PFSK-1 (cell line): ENCODE measurements at regions not wholly inside any gene's neighbourhood (a gene's known extent, or its start where the extent isn't known, plus 50 kb on each side); places are given as distances from the start of the nearest gene placed in this dataset.

ENCODE experiments used
- FOXP2 ChIP-seq: optimal IDR thresholded peaks from 2 replicates; pipeline ENCODE3; 2011; ENCODE audit warnings: borderline replicate concordance, control low read depth, inconsistent platforms; ENCODE audit not compliant: insufficient read depth; ENCODE audit errors: extremely low read length, extremely low read depth
- POLR2AphosphoS5 ChIP-seq: IDR thresholded peaks from 2 replicates; pipeline ENCODE4 v1.6.1; 2012; ENCODE audit warnings: low read depth, mild to moderate bottlenecking, control low read depth, low read length, moderate library complexity
- SIN3A ChIP-seq: IDR thresholded peaks from 2 replicates; pipeline ENCODE4 v1.6.1; 2012; ENCODE audit warnings: mild to moderate bottlenecking, low read length, moderate library complexity, borderline replicate concordance; ENCODE audit not compliant: insufficient read depth
- TAF1 ChIP-seq: IDR thresholded peaks from 2 replicates; pipeline ENCODE4 v1.6.1; 2012; ENCODE audit warnings: low read length, control low read depth, borderline replicate concordance; ENCODE audit not compliant: insufficient read depth
- TF ChIP-seq, protein P1 (sequence below), 2 experiments: IDR thresholded peaks; 2 replicates each; pipeline versions ENCODE4 v1.6.1 to v1.8.0; 2011 to 2012; ENCODE audit warnings: low read depth in 2 of 2, low read length in 2 of 2, control low read depth in 1 of 2, inconsistent platforms in 1 of 2, mild to moderate bottlenecking in 1 of 2, moderate library complexity in 1 of 2; ENCODE audit not compliant: insufficient read depth in 1 of 2

DNA sequence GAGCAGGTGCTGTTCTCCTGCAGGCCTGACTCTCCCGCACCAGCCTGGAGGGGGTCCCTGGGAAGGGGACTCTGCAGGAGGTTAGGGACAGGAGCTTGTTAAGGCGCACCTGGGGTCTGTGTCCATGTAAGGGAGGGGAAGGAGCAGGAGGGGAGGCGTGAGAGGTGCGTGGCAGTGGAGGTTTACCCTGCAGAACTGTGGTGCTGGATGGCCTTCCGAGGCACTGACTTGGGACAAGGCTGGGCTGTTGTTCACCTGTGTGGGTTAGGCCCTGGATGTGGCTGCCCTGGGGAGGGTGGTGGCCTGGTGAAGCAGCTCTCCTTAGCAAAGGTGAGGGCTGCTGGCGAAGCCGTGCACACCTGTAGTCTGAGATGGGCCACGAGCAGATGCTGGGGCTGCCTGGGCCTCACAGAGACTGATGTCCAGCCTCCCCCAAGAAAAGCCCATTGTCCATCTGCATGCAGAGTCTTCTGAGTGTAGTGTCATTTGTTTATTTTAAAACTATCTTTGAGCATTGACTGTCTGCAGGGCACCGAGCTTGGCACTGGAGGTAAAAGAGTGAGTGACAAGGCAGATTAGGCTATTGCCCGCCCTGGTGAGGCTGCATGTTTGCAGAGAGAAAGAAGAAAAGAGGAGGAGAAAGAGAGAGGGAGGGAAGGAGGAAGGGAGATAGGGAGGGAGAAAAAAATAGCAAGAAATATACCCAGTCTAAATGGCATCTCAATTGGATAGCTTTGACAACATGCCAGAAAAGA is 225.3 kb downstream of the GLRX3 start:
- TF ChIP-seq, protein P1, sequence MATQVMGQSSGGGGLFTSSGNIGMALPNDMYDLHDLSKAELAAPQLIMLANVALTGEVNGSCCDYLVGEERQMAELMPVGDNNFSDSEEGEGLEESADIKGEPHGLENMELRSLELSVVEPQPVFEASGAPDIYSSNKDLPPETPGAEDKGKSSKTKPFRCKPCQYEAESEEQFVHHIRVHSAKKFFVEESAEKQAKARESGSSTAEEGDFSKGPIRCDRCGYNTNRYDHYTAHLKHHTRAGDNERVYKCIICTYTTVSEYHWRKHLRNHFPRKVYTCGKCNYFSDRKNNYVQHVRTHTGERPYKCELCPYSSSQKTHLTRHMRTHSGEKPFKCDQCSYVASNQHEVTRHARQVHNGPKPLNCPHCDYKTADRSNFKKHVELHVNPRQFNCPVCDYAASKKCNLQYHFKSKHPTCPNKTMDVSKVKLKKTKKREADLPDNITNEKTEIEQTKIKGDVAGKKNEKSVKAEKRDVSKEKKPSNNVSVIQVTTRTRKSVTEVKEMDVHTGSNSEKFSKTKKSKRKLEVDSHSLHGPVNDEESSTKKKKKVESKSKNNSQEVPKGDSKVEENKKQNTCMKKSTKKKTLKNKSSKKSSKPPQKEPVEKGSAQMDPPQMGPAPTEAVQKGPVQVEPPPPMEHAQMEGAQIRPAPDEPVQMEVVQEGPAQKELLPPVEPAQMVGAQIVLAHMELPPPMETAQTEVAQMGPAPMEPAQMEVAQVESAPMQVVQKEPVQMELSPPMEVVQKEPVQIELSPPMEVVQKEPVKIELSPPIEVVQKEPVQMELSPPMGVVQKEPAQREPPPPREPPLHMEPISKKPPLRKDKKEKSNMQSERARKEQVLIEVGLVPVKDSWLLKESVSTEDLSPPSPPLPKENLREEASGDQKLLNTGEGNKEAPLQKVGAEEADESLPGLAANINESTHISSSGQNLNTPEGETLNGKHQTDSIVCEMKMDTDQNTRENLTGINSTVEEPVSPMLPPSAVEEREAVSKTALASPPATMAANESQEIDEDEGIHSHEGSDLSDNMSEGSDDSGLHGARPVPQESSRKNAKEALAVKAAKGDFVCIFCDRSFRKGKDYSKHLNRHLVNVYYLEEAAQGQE (IDR thresholded peaks at IDR 0.05; ENCODE audit: insufficient read depth in 1 of 2, low read depth in 2 of 2, low read length in 2 of 2) = no peak
- no peak for TF ChIP-seq POLR2AphosphoS5
- no peak for TF ChIP-seq SIN3A
- TF ChIP-seq TAF1 = no peak
- TF ChIP-seq FOXP2 = no peak
